B cell (primary cell): ENCODE measurements at regions not wholly inside any gene's neighbourhood (a gene's known extent, or its start where the extent isn't known, plus 50 kb on each side); places are given as distances from the start of the nearest gene placed in this dataset.

Source experiments
- ATAC-seq: fragments of 200-7000 bp; cut with Tn5 transposase; one replicate; pipeline ENCODE4 v1.10.0; 2021; ENCODE audit warnings: low read depth, mild to moderate bottlenecking, moderate number of reproducible peaks, moderate library complexity
- CTCF ChIA-PET: fragments of 350-600 bp; sonication (Branson Sonifier 250); formaldehyde crosslinking; loops from one replicate; lab custom pipeline; 2021; ENCODE audit warnings: antibody characterized with exemption, inconsistent platforms; lab: Charles Lee
- POLR2A ChIA-PET: fragments of 350-600 bp; sonication (Branson Sonifier 250); formaldehyde crosslinking; loops from one replicate; lab custom pipeline; 2021; ENCODE audit warnings: antibody characterized with exemption; lab: Charles Lee
- DNase-seq: peaks from one replicate; pipeline ENCODE4 v3.0.0; 2013
- H2AFZ ChIP-seq: 2 replicates; pipeline ENCODE4 v1.6.1; 2012; ENCODE audit warnings: mild to moderate bottlenecking, low read depth, low read length; ENCODE audit not compliant: insufficient read depth, poor library complexity, severe bottlenecking
- H3K27ac ChIP-seq, 2 donors: 1 replicate in 1 of 2; 2 replicates in 1 of 2; pipeline ENCODE4 v1.5.1; 2012 to 2013; ENCODE audit warnings: low read length in 2 of 2, mild to moderate bottlenecking in 2 of 2, moderate library complexity in 1 of 2
- H3K27me3 ChIP-seq, 4 experiments: fragments of 200-600 bp in 1 of 4; sonication (generic) in 1 of 4; replicated peaks in 1 of 4; 1 replicate in 2 of 4; 2 replicates in 2 of 4; pipeline versions ENCODE4 v1.6.1 to v1.7.0; 2013 to 2016; ENCODE audit warnings: low read length in 3 of 4, mild to moderate bottlenecking in 2 of 4, mixed read lengths in 1 of 4, moderate library complexity in 1 of 4; ENCODE audit not compliant: insufficient read depth in 4 of 4, control insufficient read depth in 3 of 4; ENCODE audit errors: control extremely low read depth in 1 of 4
- H3K36me3 ChIP-seq, 2 experiments: replicated peaks in 1 of 2; 1 replicate in 1 of 2; 2 replicates in 1 of 2; pipeline versions ENCODE4 v1.6.1 to v1.7.1; 2013; ENCODE audit warnings: low read length in 1 of 2; ENCODE audit not compliant: insufficient read depth in 2 of 2, control insufficient read depth in 1 of 2; ENCODE audit errors: control extremely low read depth in 1 of 2, extremely low read depth in 1 of 2
- H3K4me1 ChIP-seq, 2 donors: fragments of 200-600 bp in 1 of 2; sonication (generic) in 1 of 2; 1 replicate in 1 of 2; 2 replicates in 1 of 2; pipeline versions ENCODE4 v1.5.1 to v1.6.1; 2013 to 2017; ENCODE audit warnings: low read length in 2 of 2; ENCODE audit not compliant: control insufficient read depth in 2 of 2, insufficient read depth in 2 of 2
- H3K4me2 ChIP-seq: replicated peaks from 2 replicates; pipeline ENCODE3; 2012; ENCODE audit warnings: mild to moderate bottlenecking, low read depth, low read length; ENCODE audit not compliant: poor library complexity, severe bottlenecking
- H3K4me3 ChIP-seq, 5 experiments: fragments of 200-600 bp in 1 of 5; sonication (generic) in 1 of 5; 1 replicate in 3 of 5; 2 replicates in 2 of 5; pipeline versions ENCODE4 v1.5.1 to v1.7.0; 2011 to 2016; ENCODE audit warnings: low read length in 4 of 5, mild to moderate bottlenecking in 4 of 5, low read depth in 2 of 5, control low read depth in 1 of 5, moderate library complexity in 1 of 5; ENCODE audit not compliant: insufficient read depth in 1 of 5; ENCODE audit errors: control extremely low read depth in 1 of 5, extremely low read depth in 1 of 5
- H3K79me2 ChIP-seq: fragments of 200-600 bp; sonication (generic); one replicate; pipeline ENCODE4 v1.6.0; 2016; ENCODE audit warnings: low read length; ENCODE audit not compliant: control insufficient read depth, insufficient read depth
- H3K9ac ChIP-seq: fragments of 200-600 bp; sonication (generic); 2 replicates; pipeline ENCODE4 v1.6.1; 2017; ENCODE audit warnings: mild to moderate bottlenecking, low read length, moderate library complexity
- H3K9me3 ChIP-seq, 3 donors: one replicate each; pipeline versions ENCODE4 v1.6.1 to v1.7.1; 2013; ENCODE audit warnings: low read length in 2 of 3; ENCODE audit not compliant: control insufficient read depth in 2 of 3, insufficient read depth in 1 of 3; ENCODE audit errors: control extremely low read depth in 1 of 3
- H4K20me1 ChIP-seq: 2 replicates; pipeline ENCODE4 v1.6.0; 2012; ENCODE audit warnings: mild to moderate bottlenecking, low read length; ENCODE audit not compliant: insufficient read depth, control insufficient read depth, poor library complexity, severe bottlenecking
- H3K27ac Mint-ChIP-seq: one replicate; pipeline ENCODE4 v1.8.0; 2021; ENCODE audit warnings: mixed read lengths
- H3K27me3 Mint-ChIP-seq: one replicate; pipeline ENCODE4 v1.8.0; 2021; ENCODE audit warnings: mixed read lengths
- H3K4me1 Mint-ChIP-seq: one replicate; pipeline ENCODE4 v1.8.0; 2021; ENCODE audit warnings: mixed read lengths
- H3K4me3 Mint-ChIP-seq: one replicate; pipeline ENCODE4 v1.8.0; 2021; ENCODE audit warnings: mixed read lengths
- H3K9me3 Mint-ChIP-seq: one replicate; pipeline ENCODE4 v1.8.0; 2022; ENCODE audit warnings: mixed read lengths; ENCODE audit not compliant: insufficient read depth
- CTCF ChIP-seq: fragments of 200-600 bp; IDR thresholded peaks from one replicate; pipeline ENCODE4 v1.8.0; 2022; ENCODE audit warnings: antibody characterized with exemption, mild to moderate bottlenecking
- EZH2 ChIP-seq: IDR thresholded peaks from 2 replicates; pipeline ENCODE4 v1.6.1; 2012; ENCODE audit warnings: borderline replicate concordance, low read depth, mild to moderate bottlenecking, moderate library complexity, low read length; ENCODE audit not compliant: insufficient read depth, poor library complexity, severe bottlenecking
- WGBS: methylation state at CpG from one replicate; pipeline ENCODE4 v1.1.5; 2013; ENCODE audit warnings: missing lambda C conversion rate; ENCODE audit not compliant: insufficient coverage; 5-methylcytosine and 5-hydroxymethylcytosine counted together
- intact Hi-C: fragments of 100-400 bp; cut with micrococcal nuclease; formaldehyde crosslinking; loops from one replicate; pipeline ENCODE4 v1.10.0; 2022

DNA sequence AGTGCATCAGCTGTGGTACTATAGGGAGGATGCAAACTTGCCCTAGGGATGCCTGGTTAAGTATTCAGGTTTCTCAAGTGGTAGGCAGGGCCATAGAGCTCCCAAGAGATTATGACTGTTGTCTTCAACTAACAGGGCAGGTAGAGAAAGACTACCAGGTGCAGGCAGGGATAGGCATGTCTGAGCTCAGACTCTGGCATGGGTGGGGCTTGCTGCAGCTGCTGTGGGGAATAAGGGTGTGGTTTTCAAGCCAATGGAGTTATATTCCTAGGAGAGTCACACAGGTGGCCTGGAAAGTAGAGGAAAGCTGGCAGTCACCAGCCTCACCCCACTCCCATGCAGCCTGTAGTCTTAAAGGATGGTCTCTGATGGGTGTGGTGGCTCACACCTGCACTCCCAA, 673.4 kb upstream of the ADGRL4 start:
- Histone ChIP-seq H3K4me1 (no peaks in the 10 kb centered on the region), H3K4me2 (no peak overlapping the region), H3K9ac (no peak overlapping the region), H3K36me3 (no peaks in the 10 kb centered on the region), H3K27me3 (no peaks in the 10 kb centered on the region), H2AFZ (no peak overlapping the region), H3K79me2 (no peaks in the 10 kb centered on the region), H3K4me3 (no peak overlapping the region), H4K20me1 (no peaks in the 10 kb centered on the region), H3K27ac (no peak overlapping the region), H3K9me3 (peaks cover 0 to 2% (median 1%) of the 10 kb centered on the region in 3 donors)
- ChIA-PET POLR2A (no interaction called here), CTCF (no interaction called here)
- intact Hi-C loops: no loop called here
- H3K4me3 Mint-ChIP-seq: no peak overlapping the region
- DNase-seq (no peak), ATAC-seq (no peak)
- no peaks in the 10 kb centered on the region for H3K27me3 Mint-ChIP-seq
- H3K4me1 Mint-ChIP-seq: no peaks in the 10 kb centered on the region
- TF ChIP-seq EZH2 (no peak), CTCF (no peak)
- no peak overlapping the region for H3K27ac Mint-ChIP-seq
- H3K9me3 Mint-ChIP-seq: peaks cover 11% of the 10 kb centered on the region

DNA sequence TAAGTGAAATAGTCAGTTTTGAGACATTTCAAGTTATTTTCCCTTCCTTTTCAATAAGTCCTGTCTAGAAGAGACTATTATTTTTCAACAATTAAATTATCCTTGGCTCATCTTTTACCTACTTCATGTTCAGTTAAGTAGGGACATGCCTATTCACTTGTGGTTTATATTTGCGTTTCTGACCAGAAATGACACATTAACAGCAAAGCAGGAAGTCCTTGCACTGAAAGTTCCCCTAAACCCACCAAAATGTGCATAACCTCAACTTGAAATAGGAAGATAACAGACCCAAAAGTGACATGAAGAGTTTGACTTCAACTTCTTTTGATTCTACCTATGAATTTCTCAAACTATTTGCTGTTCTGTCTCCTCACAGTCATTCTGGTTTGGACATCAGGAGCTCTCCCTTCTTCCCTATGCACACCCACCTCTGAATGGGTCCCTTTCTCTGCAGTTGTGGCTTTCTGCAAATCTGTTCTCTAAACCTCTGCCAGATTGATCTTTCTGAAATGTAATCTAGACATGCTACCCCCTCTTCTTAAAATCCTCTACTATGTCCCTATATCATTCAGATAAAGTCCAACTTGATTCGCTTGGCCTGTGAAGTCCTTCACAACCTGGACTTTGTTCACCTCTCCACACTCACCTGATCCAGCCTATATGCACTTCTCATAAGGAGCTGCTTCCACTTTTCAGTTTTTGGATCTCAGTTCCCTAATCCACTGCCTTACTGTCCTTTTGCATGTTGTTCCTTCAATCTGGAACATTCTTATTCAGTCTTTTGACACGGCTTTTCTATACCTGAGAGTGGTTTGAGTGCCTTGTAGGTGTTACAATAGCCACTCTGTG, 661.5 kb upstream of the ADGRL4 start:
- H3K27ac Mint-ChIP-seq: no peak overlapping the region
- Histone ChIP-seq H3K79me2 (no peaks in the 10 kb centered on the region), H3K4me2 (no peak overlapping the region), H4K20me1 (no peaks in the 10 kb centered on the region), H3K4me3 (no peak overlapping the region), H3K27ac (no peak overlapping the region), H3K9ac (no peak overlapping the region), H2AFZ (no peak overlapping the region), H3K9me3 (peaks cover 0 to 1% (median 0%) of the 10 kb centered on the region in 3 donors), H3K36me3 (no peaks in the 10 kb centered on the region), H3K4me1 (peaks cover 0 to 5% of the 10 kb centered on the region in 2 donors), H3K27me3 (no peaks in the 10 kb centered on the region)
- peak; percentile 21 for ATAC-seq
- peak overlapping the region; percentile 7 for H3K4me3 Mint-ChIP-seq
- no peaks in the 10 kb centered on the region for H3K27me3 Mint-ChIP-seq
- H3K9me3 Mint-ChIP-seq: peaks cover 3% of the 10 kb centered on the region
- DNase-seq: peak; percentile 48
- POLR2A ChIA-PET: no interaction called here
- TF ChIP-seq CTCF (no peak), EZH2 (no peak)
- CTCF ChIA-PET: no interaction called here
- H3K4me1 Mint-ChIP-seq: peaks cover 9% of the 10 kb centered on the region
- 37% methylated on average over 1 of the region's 3 CpGs for WGBS
- intact Hi-C loops: no loop called here
